Body of pancreas (tissue), 4 donors: ENCODE measurements at regions not wholly inside any gene's neighbourhood (a gene's known extent, or its start where the extent isn't known, plus 50 kb on each side); places are given as distances from the start of the nearest gene placed in this dataset.

Experiments
- ATAC-seq: fragments of 150-250 bp; one replicate; pipeline ENCODE4 v1.9.1; 2016
- DNase-seq, 4 donors: peaks; one replicate each; pipeline ENCODE4 v3.0.0-alpha.2; 2019
- H3K27ac ChIP-seq, 4 donors: fragments of 200-600 bp; sonication (generic); 1 replicate in 3 of 4; 2 replicates in 1 of 4; pipeline versions ENCODE4 v1.5.1 to v1.6.1; 2016 to 2019; ENCODE audit warnings: mild to moderate bottlenecking in 1 of 4, mixed read lengths in 1 of 4, moderate library complexity in 1 of 4
- H3K27me3 ChIP-seq, 2 donors: fragments of 200-600 bp; sonication (generic); one replicate each; pipeline ENCODE4 v1.6.0; 2016; ENCODE audit warnings: mild to moderate bottlenecking in 1 of 2
- H3K36me3 ChIP-seq, 2 donors: fragments of 200-600 bp; sonication (generic); replicated peaks in 1 of 2; 2 replicates each; pipeline ENCODE4 v1.5.1; 2016; ENCODE audit warnings: low read depth in 2 of 2; ENCODE audit not compliant: insufficient read depth in 1 of 2
- H3K4me1 ChIP-seq: fragments of 200-600 bp; sonication (generic); one replicate; pipeline ENCODE4 v1.6.0; 2016
- H3K4me3 ChIP-seq, 2 donors: fragments of 200-600 bp; sonication (generic); 1 replicate in 1 of 2; 2 replicates in 1 of 2; pipeline ENCODE4 v1.5.1; 2016 to 2019
- H3K9me3 ChIP-seq, 3 donors: fragments of 200-600 bp; sonication (generic); 1 replicate in 2 of 3; 2 replicates in 1 of 3; pipeline ENCODE4 v1.5.1; 2016
- POLR2A ChIP-seq, 3 donors: fragments of 450-650 bp; IDR thresholded peaks; one replicate each; pipeline ENCODE4 v1.6.1; 2016; ENCODE audit warnings: antibody characterized with exemption in 3 of 3, mild to moderate bottlenecking in 2 of 3
- WGBS, 2 donors: methylation state at CpG; one replicate each; pipeline ENCODE4 v1.1.5; 2017; 5-methylcytosine and 5-hydroxymethylcytosine counted together
- intact Hi-C: fragments of 100-400 bp; cut with DNase I; formaldehyde crosslinking; loops from one replicate; pipeline ENCODE4 v1.15.1; 2023
- TF ChIP-seq, protein P1 (sequence below), 7 experiments: fragments of 450-650 bp in 4 of 7; fragments of 200-600 bp in 3 of 7; sonication (generic) in 3 of 7; IDR thresholded peaks; one replicate each; pipeline ENCODE4 v1.5.1; 2016 to 2019; ENCODE audit warnings: antibody characterized with exemption in 7 of 7

DNA sequence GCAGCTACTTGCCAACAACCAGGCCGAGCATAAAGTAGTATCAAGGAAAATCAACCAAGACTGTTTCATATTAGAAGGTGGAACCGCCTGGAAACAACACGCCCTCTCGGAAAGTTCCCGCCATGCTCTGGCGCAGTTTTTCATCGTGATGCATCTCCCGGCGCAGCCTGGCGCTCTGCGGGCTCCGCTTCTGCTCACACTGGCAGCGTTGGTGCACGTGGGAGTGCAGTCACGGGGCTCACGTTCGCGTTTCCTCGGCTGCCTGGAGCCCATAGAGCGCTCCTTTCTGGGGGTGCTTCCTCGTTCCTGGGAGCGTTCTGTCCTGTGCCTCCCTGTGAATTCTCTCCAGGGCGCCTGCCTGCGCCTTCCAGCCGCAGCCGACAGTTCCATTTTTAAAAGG, 227.3 kb downstream of the TBXT start:
- 78 to 82% methylated on average over 26 of the region's 26 CpGs for WGBS, 2 donors
- intact Hi-C loops, result no loop called here
- no peaks in the 10 kb centered on the region for H3K36me3 ChIP-seq
- H3K4me3 ChIP-seq, result no peak overlapping the region
- H3K9me3 ChIP-seq, result no peaks in the 10 kb centered on the region
- no peak for TF ChIP-seq POLR2A (IDR thresholded peaks at IDR 0.05)
- TF ChIP-seq, protein P1, sequence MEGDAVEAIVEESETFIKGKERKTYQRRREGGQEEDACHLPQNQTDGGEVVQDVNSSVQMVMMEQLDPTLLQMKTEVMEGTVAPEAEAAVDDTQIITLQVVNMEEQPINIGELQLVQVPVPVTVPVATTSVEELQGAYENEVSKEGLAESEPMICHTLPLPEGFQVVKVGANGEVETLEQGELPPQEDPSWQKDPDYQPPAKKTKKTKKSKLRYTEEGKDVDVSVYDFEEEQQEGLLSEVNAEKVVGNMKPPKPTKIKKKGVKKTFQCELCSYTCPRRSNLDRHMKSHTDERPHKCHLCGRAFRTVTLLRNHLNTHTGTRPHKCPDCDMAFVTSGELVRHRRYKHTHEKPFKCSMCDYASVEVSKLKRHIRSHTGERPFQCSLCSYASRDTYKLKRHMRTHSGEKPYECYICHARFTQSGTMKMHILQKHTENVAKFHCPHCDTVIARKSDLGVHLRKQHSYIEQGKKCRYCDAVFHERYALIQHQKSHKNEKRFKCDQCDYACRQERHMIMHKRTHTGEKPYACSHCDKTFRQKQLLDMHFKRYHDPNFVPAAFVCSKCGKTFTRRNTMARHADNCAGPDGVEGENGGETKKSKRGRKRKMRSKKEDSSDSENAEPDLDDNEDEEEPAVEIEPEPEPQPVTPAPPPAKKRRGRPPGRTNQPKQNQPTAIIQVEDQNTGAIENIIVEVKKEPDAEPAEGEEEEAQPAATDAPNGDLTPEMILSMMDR (IDR thresholded peaks at IDR 0.05), result no peak
- H3K27me3 ChIP-seq, result no peaks in the 10 kb centered on the region
- H3K27ac ChIP-seq, result no peak overlapping the region
- ATAC-seq (no peak), DNase-seq (no peak)
- no peaks in the 10 kb centered on the region for H3K4me1 ChIP-seq

- WGBS, 2 donors, result 62 to 66% methylated on average over 10 of the region's 10 CpGs
- Histone ChIP-seq H3K36me3 (no peaks in the 10 kb centered on the region), H3K4me1 (no peaks in the 10 kb centered on the region), H3K27ac (no peak overlapping the region), H3K9me3 (no peaks in the 10 kb centered on the region), H3K4me3 (no peak overlapping the region), H3K27me3 (no peaks in the 10 kb centered on the region)
- no peak for ATAC-seq
- intact Hi-C loops, result no loop called here
- TF ChIP-seq POLR2A (IDR thresholded peaks at IDR 0.05), result no peak
- TF ChIP-seq, protein P1 (IDR thresholded peaks at IDR 0.05), result no peak
- DNase-seq, result no peak
These were observed 227.9 kb downstream of the TBXT start for GRCh38 chr6:165939601-165940290.

- no peak for ATAC-seq
- Histone ChIP-seq H3K4me3 (no peak overlapping the region), H3K27ac (no peak overlapping the region), H3K4me1 (no peaks in the 10 kb centered on the region), H3K36me3 (no peaks in the 10 kb centered on the region), H3K27me3 (no peaks in the 10 kb centered on the region), H3K9me3 (no peaks in the 10 kb centered on the region)
- 46 to 55% methylated on average over 5 of the region's 5 CpGs for WGBS, 2 donors
- intact Hi-C loops, result no loop called here
- no peak for TF ChIP-seq POLR2A (IDR thresholded peaks at IDR 0.05)
- TF ChIP-seq, protein P1 (IDR thresholded peaks at IDR 0.05), result no peak
- DNase-seq, result no peak
These were observed 228.6 kb downstream of the TBXT start for GRCh38 chr6:165939047-165939446.

DNA sequence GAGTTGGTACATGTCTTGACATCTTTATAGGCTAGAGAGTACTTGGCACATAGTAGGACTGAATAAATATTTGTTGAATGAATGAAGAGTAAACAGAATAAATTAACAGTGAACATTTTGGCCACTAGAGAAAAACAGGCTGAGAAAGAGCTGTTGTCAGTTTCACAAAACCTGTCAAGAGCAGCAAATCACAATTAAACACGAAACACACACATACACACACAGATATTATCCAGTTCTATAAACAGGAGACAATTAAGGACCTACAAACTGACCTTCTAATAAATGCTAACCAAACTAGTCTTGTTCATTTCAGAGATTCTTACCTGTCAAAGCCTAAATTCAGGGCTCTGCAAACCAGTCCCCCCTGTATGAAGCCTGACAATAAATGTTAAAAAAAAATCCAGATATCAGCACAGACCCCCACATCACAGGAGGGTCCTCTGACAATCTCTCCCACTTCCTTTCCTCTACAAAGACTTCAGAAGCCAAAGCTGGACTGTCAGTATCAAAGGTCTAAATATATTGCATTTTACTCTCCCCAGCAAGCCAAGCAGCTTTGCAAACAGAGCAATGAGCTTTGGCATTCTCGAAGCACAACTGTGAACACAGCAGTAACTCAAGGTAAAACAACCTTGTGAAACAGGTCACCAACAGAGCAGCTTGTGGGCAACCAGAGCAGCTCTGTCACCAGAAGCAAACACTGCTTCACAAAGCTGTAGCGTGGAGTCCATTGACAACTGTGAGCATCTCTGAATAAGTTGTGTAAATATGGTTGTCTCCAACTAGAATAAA, 229.9 kb downstream of the TBXT start:
- Histone ChIP-seq H3K36me3 (no peaks in the 10 kb centered on the region), H3K27ac (no peak overlapping the region), H3K9me3 (no peaks in the 10 kb centered on the region), H3K4me1 (no peaks in the 10 kb centered on the region), H3K4me3 (no peak overlapping the region), H3K27me3 (no peaks in the 10 kb centered on the region)
- 42 to 47% methylated on average over 3 of the region's 3 CpGs for WGBS, 2 donors
- intact Hi-C loops, result no loop called here
- DNase-seq (no peak), ATAC-seq (no peak)
- TF ChIP-seq, protein P1 (IDR thresholded peaks at IDR 0.05), result no peak
- no peak for TF ChIP-seq POLR2A (IDR thresholded peaks at IDR 0.05)
